GM12878 (cell line): ENCODE measurements at regions not wholly inside any gene's neighbourhood (a gene's known extent, or its start where the extent isn't known, plus 50 kb on each side); places are given as distances from the start of the nearest gene placed in this dataset.

Source experiments
- ATAC-seq: fragments of 200-7000 bp; cut with Tn5 transposase; 3 replicates; pipeline ENCODE4 v1.9.1; 2020; ENCODE audit warnings: mild to moderate bottlenecking, moderate library complexity
- BruUV-seq: library from RNA; stranded (reverse); fragments of 400-500 nt; replicated peaks from 2 replicates; lab custom pipeline; 2021; lab: Mats Ljungman, UMichigan
- CTCF ChIA-PET: fragments of 300-600 bp; sonication (Branson Sonifier 250); formaldehyde crosslinking; extraction: SDS; loops from one replicate; lab custom pipeline; 2021; ENCODE audit warnings: inconsistent platforms; lab: Yijun Ruan, JAX
- POLR2A ChIA-PET: fragments of 350-600 bp; formaldehyde crosslinking; extraction: SDS; loops from one replicate; lab custom pipeline; 2021; ENCODE audit warnings: inconsistent platforms; lab: Charles Lee
- RAD21 ChIA-PET: fragments of 300-600 bp; sonication (Branson Sonifier 250); formaldehyde crosslinking; loops from one replicate; lab custom pipeline; 2023; ENCODE audit warnings: antibody characterized with exemption; ENCODE audit not compliant: unreplicated experiment; lab: Charles Lee
- SMC1A ChIA-PET: fragments of 300-600 bp; sonication (Branson Sonifier 250); formaldehyde crosslinking; loops from one replicate; lab custom pipeline; 2023; ENCODE audit not compliant: unreplicated experiment, uncharacterized antibody; lab: Charles Lee
- DNase-seq: peaks from one replicate; pipeline ENCODE4 v3.0.0-alpha.2; 2011; ENCODE audit warnings: low read depth, low spot score
- FAIRE-seq: peaks from 3 replicates; lab custom pipeline; 2011; peaks lifted over from hg19 to GRCh38; lab: Jason Lieb, UNC
- H2AFZ ChIP-seq: 2 replicates; pipeline ENCODE4 v1.6.0; 2011; ENCODE audit warnings: low read depth, low read length, control low read depth; ENCODE audit not compliant: control insufficient read depth
- H3K27ac ChIP-seq: 2 replicates; pipeline ENCODE4 v1.5.1; 2011; ENCODE audit warnings: control low read depth; ENCODE audit not compliant: control insufficient read depth, insufficient read depth
- H3K27me3 ChIP-seq, 2 experiments: replicated peaks in 1 of 2; 2 replicates each; pipeline versions ENCODE4 v1.6.0 to v1.6.1; 2011; ENCODE audit warnings: low read length in 1 of 2; ENCODE audit not compliant: control insufficient read depth in 2 of 2, insufficient read depth in 2 of 2
- H3K36me3 ChIP-seq, 2 experiments: 2 replicates each; pipeline ENCODE4 v1.5.1; 2011; ENCODE audit warnings: low read length in 1 of 2; ENCODE audit not compliant: control insufficient read depth in 2 of 2, insufficient read depth in 2 of 2
- H3K4me1 ChIP-seq: 2 replicates; pipeline ENCODE4 v1.6.1; 2011; ENCODE audit warnings: mild to moderate bottlenecking, low read length, moderate library complexity, mixed read lengths; ENCODE audit not compliant: control insufficient read depth, insufficient read depth
- H3K4me2 ChIP-seq: 2 replicates; pipeline ENCODE4 v1.6.0; 2011; ENCODE audit warnings: control low read depth; ENCODE audit not compliant: control insufficient read depth, insufficient read depth
- H3K4me3 ChIP-seq: fragments of 200-600 bp; sonication (generic); 2 replicates; pipeline ENCODE4 v1.5.1; 2016
- H3K79me2 ChIP-seq: 2 replicates; pipeline ENCODE4 v1.6.0; 2011; ENCODE audit warnings: low read length; ENCODE audit not compliant: control insufficient read depth, insufficient read depth
- H3K9ac ChIP-seq: 2 replicates; pipeline ENCODE4 v1.8.0; 2011; ENCODE audit warnings: low read length, control low read depth, mixed read lengths; ENCODE audit not compliant: control insufficient read depth, insufficient read depth
- H3K9me3 ChIP-seq: replicated peaks from 3 replicates; pipeline ENCODE4 v1.5.1; 2011; ENCODE audit warnings: mild to moderate bottlenecking, low read length; ENCODE audit not compliant: control insufficient read depth, insufficient read depth
- H4K20me1 ChIP-seq: 2 replicates; pipeline ENCODE4 v1.6.0; 2011; ENCODE audit not compliant: control insufficient read depth, insufficient read depth
- BACH1 ChIP-seq: fragments of 450-650 bp; IDR thresholded peaks from 2 replicates; pipeline ENCODE4 v1.6.1; 2017; ENCODE audit warnings: mild to moderate bottlenecking, borderline replicate concordance
- BHLHE40 ChIP-seq, 2 experiments: fragments of 450-650 bp in 1 of 2; IDR thresholded peaks; 2 replicates each; pipeline ENCODE4 v1.6.1; 2011 to 2017; ENCODE audit warnings: low read depth in 2 of 2, borderline replicate concordance in 1 of 2, improper control_type of control experiment in 1 of 2, low read length in 1 of 2, mild to moderate bottlenecking in 1 of 2
- CBX3 ChIP-seq: fragments of 200-600 bp; sonication (generic); IDR thresholded peaks from 2 replicates; pipeline ENCODE4 v1.6.1; 2016; ENCODE audit warnings: low read depth, borderline replicate concordance
- CEBPB ChIP-seq, 2 experiments: fragments of 150-350 bp in 1 of 2; IDR thresholded peaks; 2 replicates each; pipeline ENCODE4 v1.6.1; 2012 to 2014; ENCODE audit warnings: low read depth in 2 of 2, low read length in 2 of 2, borderline replicate concordance in 1 of 2, inconsistent platforms in 1 of 2
- CHD4 ChIP-seq: fragments of 200-600 bp; sonication (generic); IDR thresholded peaks from 2 replicates; pipeline ENCODE4 v1.6.1; 2016; ENCODE audit warnings: mild to moderate bottlenecking
- KAT2A ChIP-seq: conservative IDR thresholded peaks from 2 replicates; pipeline ENCODE4 v1.6.1; 2011; ENCODE audit warnings: low read depth, low read length; ENCODE audit not compliant: control insufficient read depth
- NRF1 ChIP-seq: conservative IDR thresholded peaks from 2 replicates; pipeline ENCODE4 v1.6.1; 2011; ENCODE audit warnings: mild to moderate bottlenecking, low read depth, low read length, improper control_type of control experiment
- RCOR1 ChIP-seq: conservative IDR thresholded peaks from 2 replicates; pipeline ENCODE4 v1.6.1; 2012; ENCODE audit warnings: low read depth, low read length, improper control_type of control experiment
- STAT1 ChIP-seq: fragments of 450-650 bp; conservative IDR thresholded peaks from 2 replicates; pipeline ENCODE4 v1.6.1; 2014; ENCODE audit warnings: antibody characterized with exemption, mild to moderate bottlenecking
- STAT3 ChIP-seq: IDR thresholded peaks from 2 replicates; pipeline ENCODE4 v1.6.1; 2011; ENCODE audit warnings: low read depth, low read length, improper control_type of control experiment
- SUZ12 ChIP-seq: fragments of 200-600 bp; sonication (generic); IDR thresholded peaks from one replicate; pipeline ENCODE4 v1.6.1; 2018; ENCODE audit warnings: antibody characterized with exemption, mild to moderate bottlenecking; ENCODE audit not compliant: unreplicated experiment
- WRNIP1 ChIP-seq: IDR thresholded peaks from 2 replicates; pipeline ENCODE4 v1.6.1; 2011; ENCODE audit warnings: low read depth, low read length, improper control_type of control experiment, borderline replicate concordance
- WGBS: methylation state at CpG from one replicate; pipeline ENCODE4 v1.1.6; 2016; ENCODE audit warnings: low lambda C conversion rate; ENCODE audit not compliant: insufficient replicate concordance, insufficient coverage; ENCODE audit errors: missing lambda C conversion rate; 5-methylcytosine and 5-hydroxymethylcytosine counted together
- in situ Hi-C: fragments of 300-500 bp; cut with MboI; formaldehyde crosslinking; loops from 9 replicates; pipeline ENCODE4 v1.14.3; 2018; ENCODE audit warnings: mixed read lengths
- intact Hi-C: fragments of 100-400 bp; cut with micrococcal nuclease; formaldehyde crosslinking; loops from one replicate; pipeline ENCODE4 v1.14.2; 2022; ENCODE audit not compliant: unreplicated experiment
- TF ChIP-seq, protein P1 (sequence below): fragments of 450-650 bp; IDR thresholded peaks from 2 replicates; pipeline ENCODE4 v1.6.1; 2017; ENCODE audit warnings: low read depth, mild to moderate bottlenecking, moderate library complexity

GRCh38 chr2:22382479-22383169 lies 1002.4 kb upstream of the KLHL29 start:
- POLR2A ChIA-PET: no interaction called here
- CTCF ChIA-PET: interaction anchor here (0.7 to 1.0 kb wide), 2 partner anchors 8 to 27 kb away, joined by 4 to 5 read pairs; no protein-coding TSS in a partner anchor
- FAIRE-seq (no peak), DNase-seq (no peak), ATAC-seq (no peak)
- WGBS: 16% methylated on average over 11 of the region's 11 CpGs
- intact Hi-C loops: no loop called here
- H3K27me3 ChIP-seq: no peaks in the 10 kb centered on the region
- H3K9me3 ChIP-seq: no peaks in the 10 kb centered on the region
- H3K36me3 ChIP-seq: no peaks in the 10 kb centered on the region
- no peaks in the 10 kb centered on the region for H4K20me1 ChIP-seq
- in situ Hi-C loops: no loop called here
- no peak for TF ChIP-seq CHD4
- no peak for TF ChIP-seq STAT3
- no peak overlapping the region for H2AFZ ChIP-seq
- no peaks in the 10 kb centered on the region for H3K4me1 ChIP-seq
- no peak overlapping the region for H3K27ac ChIP-seq
- no peak overlapping the region for H3K4me2 ChIP-seq
- RAD21 ChIA-PET: no interaction called here
- no TSS peak for BruUV-seq
- H3K79me2 ChIP-seq: no peaks in the 10 kb centered on the region
- SMC1A ChIA-PET: no interaction called here
- H3K9ac ChIP-seq: no peak overlapping the region
- H3K4me3 ChIP-seq: no peak overlapping the region

- BruUV-seq: no TSS peak
- no peak for ATAC-seq
- POLR2A ChIA-PET: no interaction called here
These were observed 987.1 kb upstream of the KLHL29 start for GRCh38 chr2:22397847-22398246.

More at GRCh38 chr2:22397847-22398246, 987.1 kb upstream of the KLHL29 start:
- Histone ChIP-seq H3K4me2 (no peak overlapping the region), H3K36me3 (no peaks in the 10 kb centered on the region), H4K20me1 (no peaks in the 10 kb centered on the region), H3K27me3 (no peaks in the 10 kb centered on the region), H3K4me3 (no peak overlapping the region), H2AFZ (no peak overlapping the region), H3K79me2 (no peaks in the 10 kb centered on the region), H3K9me3 (no peaks in the 10 kb centered on the region), H3K27ac (no peak overlapping the region), H3K4me1 (no peaks in the 10 kb centered on the region), H3K9ac (no peak overlapping the region)
- intact Hi-C loops: no loop called here
- in situ Hi-C loops: no loop called here
- ChIA-PET CTCF (no interaction called here), RAD21 (no interaction called here), SMC1A (no interaction called here)
- 33% methylated on average over 2 of the region's 2 CpGs for WGBS
- FAIRE-seq: no peak
- no peak for TF ChIP-seq NRF1
- no peak for TF ChIP-seq BACH1
- TF ChIP-seq CEBPB (IDR thresholded peaks at IDR 0.05; ENCODE audit: borderline replicate concordance in 1 of 2, low read depth in 2 of 2, low read length in 2 of 2): no peak
- TF ChIP-seq WRNIP1: no peak
- TF ChIP-seq, protein P1, sequence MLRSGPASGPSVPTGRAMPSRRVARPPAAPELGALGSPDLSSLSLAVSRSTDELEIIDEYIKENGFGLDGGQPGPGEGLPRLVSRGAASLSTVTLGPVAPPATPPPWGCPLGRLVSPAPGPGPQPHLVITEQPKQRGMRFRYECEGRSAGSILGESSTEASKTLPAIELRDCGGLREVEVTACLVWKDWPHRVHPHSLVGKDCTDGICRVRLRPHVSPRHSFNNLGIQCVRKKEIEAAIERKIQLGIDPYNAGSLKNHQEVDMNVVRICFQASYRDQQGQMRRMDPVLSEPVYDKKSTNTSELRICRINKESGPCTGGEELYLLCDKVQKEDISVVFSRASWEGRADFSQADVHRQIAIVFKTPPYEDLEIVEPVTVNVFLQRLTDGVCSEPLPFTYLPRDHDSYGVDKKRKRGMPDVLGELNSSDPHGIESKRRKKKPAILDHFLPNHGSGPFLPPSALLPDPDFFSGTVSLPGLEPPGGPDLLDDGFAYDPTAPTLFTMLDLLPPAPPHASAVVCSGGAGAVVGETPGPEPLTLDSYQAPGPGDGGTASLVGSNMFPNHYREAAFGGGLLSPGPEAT: no peak
- no peak for TF ChIP-seq CBX3
- TF ChIP-seq KAT2A: no peak
- no peak for TF ChIP-seq SUZ12
- no peak for TF ChIP-seq RCOR1
- TF ChIP-seq BHLHE40 (IDR thresholded peaks at IDR 0.05; ENCODE audit: borderline replicate concordance in 1 of 2, low read depth in 2 of 2, low read length in 1 of 2): no peak
- no peak for TF ChIP-seq STAT1
- no peak for DNase-seq
